ENCODE measurements at regions not wholly inside any gene's neighbourhood (a gene's known extent, or its start where the extent isn't known, plus 50 kb on each side); places are given as distances from the start of the nearest gene placed in this dataset.

DNA sequence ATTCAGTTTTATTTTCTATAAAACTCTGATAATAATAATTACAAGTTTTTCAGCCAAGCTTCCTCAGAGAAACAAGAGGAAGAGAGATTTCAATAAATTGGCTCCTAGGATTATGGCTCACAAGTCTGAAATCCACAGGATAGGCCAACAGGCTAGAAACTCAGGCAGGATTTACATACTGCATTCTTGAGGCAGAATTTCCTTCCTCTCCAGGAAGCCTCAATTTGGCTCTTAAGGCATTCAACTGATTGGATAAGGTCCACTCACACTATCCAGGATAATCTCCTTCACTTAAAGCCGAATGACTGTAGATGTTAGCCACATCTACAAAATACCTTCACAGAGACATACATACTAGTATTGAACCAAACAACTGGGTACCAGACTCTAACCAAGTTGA lies 120.3 kb upstream of the FAT3 start:
- intact Hi-C loops (cut with micrococcal nuclease) = no loop called here
- H3K4me3 ChIP-seq (replicated peaks in 1 of 3; ENCODE audit: insufficient read depth in 1 of 3, low read depth in 1 of 3, low read length in 3 of 3) = no peak overlapping the region
- TF ChIP-seq POLR2AphosphoS5 (IDR thresholded peaks at IDR 0.05; ENCODE audit: insufficient read depth, low read depth, low read length) (no peak), JUN (IDR thresholded peaks at IDR 0.05; ENCODE audit: borderline replicate concordance, insufficient read depth, insufficient read length, low read depth) (no peak), POLR2A (IDR thresholded peaks at IDR 0.05; ENCODE audit: low read depth, low read length) (no peak), EZH2 (IDR thresholded peaks at IDR 0.05; ENCODE audit: borderline replicate concordance, low read depth, low read length, severe bottlenecking) (no peak), MYC (IDR thresholded peaks at IDR 0.05; ENCODE audit: low read depth, low read length) (no peak), FOS (IDR thresholded peaks at IDR 0.05; ENCODE audit: borderline replicate concordance, insufficient read depth, low read length) (no peak), GATA2 (IDR thresholded peaks at IDR 0.05; ENCODE audit: insufficient read depth, insufficient read length, low read depth, low read length) (no peak)
- TF ChIP-seq, protein P1, sequence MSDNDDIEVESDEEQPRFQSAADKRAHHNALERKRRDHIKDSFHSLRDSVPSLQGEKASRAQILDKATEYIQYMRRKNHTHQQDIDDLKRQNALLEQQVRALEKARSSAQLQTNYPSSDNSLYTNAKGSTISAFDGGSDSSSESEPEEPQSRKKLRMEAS (IDR thresholded peaks at IDR 0.05; ENCODE audit: insufficient read depth, insufficient read length) = no peak
- TF ChIP-seq, protein P2, sequence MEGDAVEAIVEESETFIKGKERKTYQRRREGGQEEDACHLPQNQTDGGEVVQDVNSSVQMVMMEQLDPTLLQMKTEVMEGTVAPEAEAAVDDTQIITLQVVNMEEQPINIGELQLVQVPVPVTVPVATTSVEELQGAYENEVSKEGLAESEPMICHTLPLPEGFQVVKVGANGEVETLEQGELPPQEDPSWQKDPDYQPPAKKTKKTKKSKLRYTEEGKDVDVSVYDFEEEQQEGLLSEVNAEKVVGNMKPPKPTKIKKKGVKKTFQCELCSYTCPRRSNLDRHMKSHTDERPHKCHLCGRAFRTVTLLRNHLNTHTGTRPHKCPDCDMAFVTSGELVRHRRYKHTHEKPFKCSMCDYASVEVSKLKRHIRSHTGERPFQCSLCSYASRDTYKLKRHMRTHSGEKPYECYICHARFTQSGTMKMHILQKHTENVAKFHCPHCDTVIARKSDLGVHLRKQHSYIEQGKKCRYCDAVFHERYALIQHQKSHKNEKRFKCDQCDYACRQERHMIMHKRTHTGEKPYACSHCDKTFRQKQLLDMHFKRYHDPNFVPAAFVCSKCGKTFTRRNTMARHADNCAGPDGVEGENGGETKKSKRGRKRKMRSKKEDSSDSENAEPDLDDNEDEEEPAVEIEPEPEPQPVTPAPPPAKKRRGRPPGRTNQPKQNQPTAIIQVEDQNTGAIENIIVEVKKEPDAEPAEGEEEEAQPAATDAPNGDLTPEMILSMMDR (IDR thresholded peaks at IDR 0.05; ENCODE audit: extremely low read depth in 1 of 2, insufficient read depth in 1 of 2, low read depth in 1 of 2, low read length in 2 of 2) = no peak
- H3K27ac ChIP-seq (ENCODE audit: insufficient read depth, low read depth, low read length) = no peak overlapping the region
- no peak overlapping the region for H2AFZ ChIP-seq (ENCODE audit: low read depth, low read length)
- no peak overlapping the region for H3K4me2 ChIP-seq (ENCODE audit: insufficient read depth, low read length)
- FAIRE-seq (no peak), DNase-seq (ENCODE audit: low read depth, low spot score) (no peak)
- H3K36me3 ChIP-seq (ENCODE audit: control insufficient read depth in 2 of 2, extremely low read depth in 1 of 2, insufficient read depth in 2 of 2, low read length in 2 of 2) = no peaks in the 10 kb centered on the region
- ChIA-PET CTCF (no interaction called here), POLR2A (no interaction called here)
- no peaks in the 10 kb centered on the region for H3K4me1 ChIP-seq (ENCODE audit: control insufficient read depth, extremely low read depth, insufficient read depth, low read length)
- no peaks in the 10 kb centered on the region for H3K27me3 ChIP-seq (ENCODE audit: control insufficient read depth in 2 of 2, insufficient read depth in 2 of 2, low read length in 2 of 2)
- H3K9ac ChIP-seq (replicated peaks; ENCODE audit: extremely low read depth, insufficient read depth, low read length) = no peak overlapping the region
- H3K79me2 ChIP-seq (ENCODE audit: control insufficient read depth, insufficient read depth, low read length) = no peaks in the 10 kb centered on the region
- dilution Hi-C loops (cut with MboI; ENCODE audit: extremely low pct_ligation_motif_present, low sequenced_read_pairs) = no loop called here
- H3K9me1 ChIP-seq (replicated peaks; ENCODE audit: control insufficient read depth, extremely low read depth, insufficient read depth, low read length) = no peaks in the 10 kb centered on the region
- BruUV-seq (replicated peaks) = no TSS peak
- H4K20me1 ChIP-seq (replicated peaks; ENCODE audit: control insufficient read depth, extremely low read depth, insufficient read depth, low read length) = no peaks in the 10 kb centered on the region
- H3K9me3 ChIP-seq (replicated peaks; ENCODE audit: control insufficient read depth, insufficient read depth, low read length) = no peaks in the 10 kb centered on the region

Measured in endothelial cell of umbilical vein (primary cell).